ENCODE measurements at regions not wholly inside any gene's neighbourhood (a gene's known extent, or its start where the extent isn't known, plus 50 kb on each side); places are given as distances from the start of the nearest gene placed in this dataset.

GRCh38 chr5:92907938-92908606 is 672.9 kb downstream of the NR2F1-AS1 start:
- H3K9me3 ChIP-seq, result no peaks in the 10 kb centered on the region
- ATAC-seq (no peak), DNase-seq (no peak)
- no peaks in the 10 kb centered on the region for H3K36me3 ChIP-seq (ENCODE audit: low read depth)
- no peak overlapping the region for H3K4me3 ChIP-seq
- TF ChIP-seq CTCF (IDR thresholded peaks at IDR 0.05), result no peak
- no peaks in the 10 kb centered on the region for H3K4me1 ChIP-seq (ENCODE audit: low read depth)
- intact Hi-C loops (cut with DNase I, micrococcal nuclease), result no loop called here

GRCh38 chr5:92906798-92907376 is 674.1 kb downstream of the NR2F1-AS1 start:
- H3K36me3 ChIP-seq (ENCODE audit: low read depth), result no peaks in the 10 kb centered on the region
- ATAC-seq (no peak), DNase-seq (no peak)
- TF ChIP-seq CTCF (IDR thresholded peaks at IDR 0.05), result no peak
- no peaks in the 10 kb centered on the region for H3K9me3 ChIP-seq
- intact Hi-C loops (cut with DNase I, micrococcal nuclease), result no loop called here
- no peak overlapping the region for H3K4me3 ChIP-seq
- H3K4me1 ChIP-seq (ENCODE audit: low read depth), result no peaks in the 10 kb centered on the region

- DNase-seq, result no peak
- no peak for ATAC-seq
- Histone ChIP-seq H3K9me3 (no peaks in the 10 kb centered on the region), H3K4me1 (ENCODE audit: low read depth) (no peaks in the 10 kb centered on the region), H3K36me3 (ENCODE audit: low read depth) (no peaks in the 10 kb centered on the region), H3K4me3 (no peak overlapping the region)
- TF ChIP-seq CTCF (IDR thresholded peaks at IDR 0.05), result no peak
- intact Hi-C loops (cut with DNase I, micrococcal nuclease), result no loop called here
Observed at GRCh38 chr5:92904021-92904420, 677.0 kb downstream of the NR2F1-AS1 start.

- Histone ChIP-seq H3K4me3 (no peak overlapping the region), H3K4me1 (ENCODE audit: low read depth) (no peaks in the 10 kb centered on the region), H3K9me3 (no peaks in the 10 kb centered on the region), H3K36me3 (ENCODE audit: low read depth) (no peaks in the 10 kb centered on the region)
- intact Hi-C loops (cut with DNase I, micrococcal nuclease), result no loop called here
- ATAC-seq (no peak), DNase-seq (no peak)
- no peak for TF ChIP-seq CTCF (IDR thresholded peaks at IDR 0.05)
Observed at GRCh38 chr5:92899611-92900010, 681.4 kb downstream of the NR2F1-AS1 start.

GRCh38 chr5:92896722-92897121 is 684.3 kb downstream of the NR2F1-AS1 start:
- intact Hi-C loops (cut with DNase I, micrococcal nuclease), result no loop called here
- no peak overlapping the region for H3K4me3 ChIP-seq
- no peaks in the 10 kb centered on the region for H3K36me3 ChIP-seq (ENCODE audit: low read depth)
- TF ChIP-seq CTCF (IDR thresholded peaks at IDR 0.05), result no peak
- no peak for DNase-seq
- H3K4me1 ChIP-seq (ENCODE audit: low read depth), result no peaks in the 10 kb centered on the region
- no peaks in the 10 kb centered on the region for H3K9me3 ChIP-seq
- no peak for ATAC-seq

All from mucosa of descending colon (tissue), 3 donors.